WERI-Rb-1 (cell line): ENCODE measurements at regions not wholly inside any gene's neighbourhood (a gene's known extent, or its start where the extent isn't known, plus 50 kb on each side); places are given as distances from the start of the nearest gene placed in this dataset.

Source experiments
- DNase-seq: peaks from one replicate; pipeline ENCODE4 v3.0.0-alpha.2; 2020
- H3K27ac ChIP-seq: fragments of 250-450 bp; sonication (Bioruptor Pico); 2 replicates; pipeline ENCODE4 v1.5.1; 2020; ENCODE audit warnings: mild to moderate bottlenecking, moderate library complexity
- H3K27me3 ChIP-seq: fragments of 250-450 bp; sonication (Bioruptor Pico); 2 replicates; pipeline ENCODE4 v1.5.1; 2021; ENCODE audit warnings: mild to moderate bottlenecking, low read depth, moderate library complexity; ENCODE audit not compliant: insufficient read depth, severe bottlenecking
- H3K36me3 ChIP-seq: fragments of 250-450 bp; sonication (Bioruptor Pico); 2 replicates; pipeline ENCODE4 v1.5.1; 2020; ENCODE audit warnings: mild to moderate bottlenecking, moderate library complexity
- H3K4me3 ChIP-seq: 2 replicates; pipeline ENCODE4 v1.5.1; 2011; ENCODE audit warnings: low read depth, mild to moderate bottlenecking, control low read depth, low read length
- H3K9me3 ChIP-seq: fragments of 250-450 bp; sonication (Bioruptor Pico); 2 replicates; pipeline ENCODE4 v1.5.1; 2021; ENCODE audit warnings: mild to moderate bottlenecking, moderate library complexity; ENCODE audit not compliant: severe bottlenecking
- TF ChIP-seq, protein P1 (sequence below): IDR thresholded peaks from 2 replicates; pipeline ENCODE4 v1.5.1; 2011; ENCODE audit warnings: low read depth, mild to moderate bottlenecking, control low read depth, inconsistent platforms, low read length

- no peak for DNase-seq
- TF ChIP-seq, protein P1, sequence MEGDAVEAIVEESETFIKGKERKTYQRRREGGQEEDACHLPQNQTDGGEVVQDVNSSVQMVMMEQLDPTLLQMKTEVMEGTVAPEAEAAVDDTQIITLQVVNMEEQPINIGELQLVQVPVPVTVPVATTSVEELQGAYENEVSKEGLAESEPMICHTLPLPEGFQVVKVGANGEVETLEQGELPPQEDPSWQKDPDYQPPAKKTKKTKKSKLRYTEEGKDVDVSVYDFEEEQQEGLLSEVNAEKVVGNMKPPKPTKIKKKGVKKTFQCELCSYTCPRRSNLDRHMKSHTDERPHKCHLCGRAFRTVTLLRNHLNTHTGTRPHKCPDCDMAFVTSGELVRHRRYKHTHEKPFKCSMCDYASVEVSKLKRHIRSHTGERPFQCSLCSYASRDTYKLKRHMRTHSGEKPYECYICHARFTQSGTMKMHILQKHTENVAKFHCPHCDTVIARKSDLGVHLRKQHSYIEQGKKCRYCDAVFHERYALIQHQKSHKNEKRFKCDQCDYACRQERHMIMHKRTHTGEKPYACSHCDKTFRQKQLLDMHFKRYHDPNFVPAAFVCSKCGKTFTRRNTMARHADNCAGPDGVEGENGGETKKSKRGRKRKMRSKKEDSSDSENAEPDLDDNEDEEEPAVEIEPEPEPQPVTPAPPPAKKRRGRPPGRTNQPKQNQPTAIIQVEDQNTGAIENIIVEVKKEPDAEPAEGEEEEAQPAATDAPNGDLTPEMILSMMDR = no peak
- Histone ChIP-seq H3K27me3 (no peaks in the 10 kb centered on the region), H3K27ac (no peak overlapping the region), H3K36me3 (no peaks in the 10 kb centered on the region), H3K9me3 (no peaks in the 10 kb centered on the region), H3K4me3 (no peak overlapping the region)
Measured at GRCh38 chr1:187759825-187760333, 931.1 kb downstream of the PLA2G4A start.

- Histone ChIP-seq H3K9me3 (no peaks in the 10 kb centered on the region), H3K36me3 (no peaks in the 10 kb centered on the region), H3K27me3 (no peaks in the 10 kb centered on the region), H3K27ac (no peak overlapping the region), H3K4me3 (no peak overlapping the region)
- no peak for DNase-seq
- TF ChIP-seq, protein P1 = no peak
Measured at GRCh38 chr1:187762118-187762517, 933.4 kb downstream of the PLA2G4A start.

DNA sequence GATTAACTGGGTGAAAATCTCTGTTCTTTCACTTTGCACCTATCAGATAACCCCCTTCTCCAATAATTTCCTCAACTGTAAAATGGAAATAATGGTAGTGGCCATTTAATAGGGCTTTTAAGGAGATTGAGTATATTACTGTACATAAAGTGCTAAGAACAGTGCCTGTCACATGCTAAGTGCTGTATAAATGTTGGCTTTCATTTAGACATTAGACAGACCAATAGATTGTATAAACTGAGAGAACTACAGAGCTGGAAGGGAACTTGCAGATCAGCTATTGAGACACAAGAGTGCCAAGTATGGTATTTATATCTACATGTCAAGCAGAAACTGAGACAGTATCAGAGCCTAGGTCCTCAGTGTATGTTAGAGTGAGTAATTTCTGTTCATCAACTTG, 934.7 kb downstream of the PLA2G4A start:
- TF ChIP-seq, protein P1 = no peak
- no peak for DNase-seq
- no peaks in the 10 kb centered on the region for H3K36me3 ChIP-seq

DNA sequence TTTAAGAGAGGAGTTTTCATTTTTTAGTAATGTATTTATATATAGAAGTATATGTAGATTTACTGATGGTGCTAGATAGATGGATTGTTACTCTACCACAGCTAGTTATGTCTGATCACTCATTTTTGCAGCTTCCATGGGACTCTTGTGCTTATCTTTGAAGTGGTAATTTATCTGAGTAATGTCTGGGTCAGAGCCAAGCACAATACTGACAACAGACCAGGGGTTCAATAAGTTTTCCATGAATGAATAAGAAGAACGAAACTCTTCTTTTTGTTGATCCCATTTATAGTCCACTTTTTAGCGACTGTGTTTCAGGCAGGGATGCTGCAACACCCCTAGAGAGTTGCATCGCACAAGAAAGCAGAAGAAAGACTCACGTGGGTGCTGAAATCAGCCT, 935.2 kb downstream of the PLA2G4A start:
- H3K9me3 ChIP-seq = no peaks in the 10 kb centered on the region
- TF ChIP-seq, protein P1 = no peak
- H3K27ac ChIP-seq = no peak overlapping the region
- no peaks in the 10 kb centered on the region for H3K36me3 ChIP-seq
- no peaks in the 10 kb centered on the region for H3K27me3 ChIP-seq
- DNase-seq = no peak
- no peak overlapping the region for H3K4me3 ChIP-seq

More for the DNA sequence above, 934.7 kb downstream of the PLA2G4A start:
- Histone ChIP-seq H3K27me3 (no peaks in the 10 kb centered on the region), H3K4me3 (no peak overlapping the region), H3K9me3 (no peaks in the 10 kb centered on the region), H3K27ac (no peak overlapping the region)

DNA sequence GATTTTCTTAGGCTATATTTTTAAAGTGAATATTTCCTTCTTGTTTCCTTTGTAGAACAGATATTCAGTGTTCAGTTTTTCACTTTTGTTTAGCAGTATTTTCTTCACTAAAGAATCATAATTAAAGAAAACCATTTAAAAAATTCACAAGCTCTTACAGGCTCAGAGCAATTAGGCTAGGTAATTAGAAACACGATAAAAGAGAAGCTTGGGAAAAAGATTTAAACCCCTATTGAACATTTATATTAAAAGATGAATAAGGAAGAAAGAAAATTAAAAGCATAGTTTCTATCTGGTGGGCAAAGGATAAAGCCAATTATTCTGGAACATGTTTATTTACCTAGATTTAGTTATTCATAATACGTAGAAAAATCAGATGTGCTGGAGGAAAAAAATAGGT, 942.6 kb downstream of the PLA2G4A start:
- DNase-seq = no peak
- Histone ChIP-seq H3K9me3 (no peaks in the 10 kb centered on the region), H3K27me3 (no peaks in the 10 kb centered on the region), H3K36me3 (no peaks in the 10 kb centered on the region), H3K4me3 (no peak overlapping the region), H3K27ac (no peak overlapping the region)
- TF ChIP-seq, protein P1 = no peak

DNA sequence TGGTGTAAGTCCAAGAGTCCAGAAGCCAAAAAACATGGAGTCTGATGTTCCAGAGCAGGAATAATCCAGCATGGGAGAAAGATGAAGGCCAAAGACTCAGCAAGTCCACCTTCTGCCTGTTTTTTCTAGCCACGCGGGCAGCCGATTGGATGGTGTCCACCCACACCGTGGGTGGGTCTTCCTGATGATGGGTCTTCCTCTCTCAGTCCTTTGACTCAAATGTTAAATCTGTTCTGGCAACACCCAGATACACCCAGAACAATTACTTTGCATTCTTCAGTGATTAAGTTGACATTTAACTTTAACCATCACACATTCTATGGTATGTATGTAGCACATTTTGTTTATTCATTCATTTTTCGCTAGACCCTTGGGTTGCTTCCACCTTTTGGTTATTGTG, 944.4 kb downstream of the PLA2G4A start:
- Histone ChIP-seq H3K9me3 (no peaks in the 10 kb centered on the region), H3K27me3 (no peaks in the 10 kb centered on the region), H3K4me3 (no peak overlapping the region), H3K27ac (no peak overlapping the region), H3K36me3 (no peaks in the 10 kb centered on the region)
- TF ChIP-seq, protein P1 = no peak
- DNase-seq = no peak
